ENCODE measurements at regions not wholly inside any gene's neighbourhood (a gene's known extent, or its start where the extent isn't known, plus 50 kb on each side); places are given as distances from the start of the nearest gene placed in this dataset.

GRCh38 chr17:77297693-77298666 lies 157.2 kb downstream of the SEC14L1 start:
- TF ChIP-seq POLR2A (IDR thresholded peaks at IDR 0.05; ENCODE audit: low read depth) = no peak
- TF ChIP-seq CTCF (IDR thresholded peaks at IDR 0.05) = no peak
